Suppressor macrophage treated with lipopolysaccharide for 4 hours (primary cell): ENCODE measurements at regions not wholly inside any gene's neighbourhood (a gene's known extent, or its start where the extent isn't known, plus 50 kb on each side); places are given as distances from the start of the nearest gene placed in this dataset.

Source experiments
- DNase-seq: peaks from one replicate; pipeline ENCODE4 v3.0.0-alpha.2; 2020

GRCh38 chr2:205937211-205937610 is 148.8 kb downstream of the INO80D start:
- no peak for DNase-seq

GRCh38 chr2:205936446-205936845 is 149.5 kb downstream of the INO80D start:
- no peak for DNase-seq

- DNase-seq, result peak; percentile 14
Measured at GRCh38 chr2:205934443-205934842, 151.5 kb downstream of the INO80D start.

- peak; percentile 52 for DNase-seq
Measured at GRCh38 chr2:205932861-205933260, 153.1 kb downstream of the INO80D start.

GRCh38 chr2:205931388-205931787 is 154.6 kb downstream of the INO80D start:
- DNase-seq, result no peak

GRCh38 chr2:205930209-205930608 is 155.8 kb downstream of the INO80D start:
- DNase-seq, result peak; percentile 37

- no peak for DNase-seq
Measured at GRCh38 chr2:205929246-205929942, 156.6 kb downstream of the INO80D start.

- DNase-seq, result peak; percentile 84
Measured at GRCh38 chr2:205925373-205926337, 160.3 kb downstream of the INO80D start.

GRCh38 chr2:205924676-205925075 is 161.3 kb downstream of the INO80D start:
- DNase-seq, result no peak

GRCh38 chr2:205915130-205915524 is 170.8 kb downstream of the INO80D start:
- DNase-seq, result no peak

GRCh38 chr2:205914213-205915129 is 171.5 kb downstream of the INO80D start:
- no peak for DNase-seq

GRCh38 chr2:205913668-205914067 is 172.3 kb downstream of the INO80D start:
- DNase-seq, result no peak

- DNase-seq, result no peak
Measured at GRCh38 chr2:205911306-205911705, 174.7 kb downstream of the INO80D start.

- DNase-seq, result no peak
Measured at GRCh38 chr2:205909184-205909572, 176.8 kb downstream of the INO80D start.

GRCh38 chr2:205908212-205909183 is 177.5 kb downstream of the INO80D start:
- no peak for DNase-seq

GRCh38 chr2:205906419-205906818 is 179.6 kb downstream of the INO80D start:
- DNase-seq, result no peak

GRCh38 chr2:205905576-205905975 is 180.4 kb downstream of the INO80D start:
- DNase-seq, result no peak

GRCh38 chr2:205904873-205905272 is 181.1 kb downstream of the INO80D start:
- no peak for DNase-seq

- DNase-seq, result peak; percentile 62
Measured at GRCh38 chr2:205903549-205904129, 182.3 kb downstream of the INO80D start.

- no peak for DNase-seq
Measured at GRCh38 chr2:205902900-205903237, 183.1 kb downstream of the INO80D start.
